PFSK-1 (cell line): ENCODE measurements at regions not wholly inside any gene's neighbourhood (a gene's known extent, or its start where the extent isn't known, plus 50 kb on each side); places are given as distances from the start of the nearest gene placed in this dataset.

Experiments
- POLR2AphosphoS5 ChIP-seq: IDR thresholded peaks from 2 replicates; pipeline ENCODE4 v1.6.1; 2012; ENCODE audit warnings: low read depth, mild to moderate bottlenecking, control low read depth, low read length, moderate library complexity
- SIN3A ChIP-seq: IDR thresholded peaks from 2 replicates; pipeline ENCODE4 v1.6.1; 2012; ENCODE audit warnings: mild to moderate bottlenecking, low read length, moderate library complexity, borderline replicate concordance; ENCODE audit not compliant: insufficient read depth
- TAF1 ChIP-seq: IDR thresholded peaks from 2 replicates; pipeline ENCODE4 v1.6.1; 2012; ENCODE audit warnings: low read length, control low read depth, borderline replicate concordance; ENCODE audit not compliant: insufficient read depth
- TF ChIP-seq, protein P1 (sequence below), 2 experiments: IDR thresholded peaks; 2 replicates each; pipeline versions ENCODE4 v1.6.1 to v1.8.0; 2011 to 2012; ENCODE audit warnings: low read depth in 2 of 2, low read length in 2 of 2, control low read depth in 1 of 2, inconsistent platforms in 1 of 2, mild to moderate bottlenecking in 1 of 2, moderate library complexity in 1 of 2; ENCODE audit not compliant: insufficient read depth in 1 of 2

DNA sequence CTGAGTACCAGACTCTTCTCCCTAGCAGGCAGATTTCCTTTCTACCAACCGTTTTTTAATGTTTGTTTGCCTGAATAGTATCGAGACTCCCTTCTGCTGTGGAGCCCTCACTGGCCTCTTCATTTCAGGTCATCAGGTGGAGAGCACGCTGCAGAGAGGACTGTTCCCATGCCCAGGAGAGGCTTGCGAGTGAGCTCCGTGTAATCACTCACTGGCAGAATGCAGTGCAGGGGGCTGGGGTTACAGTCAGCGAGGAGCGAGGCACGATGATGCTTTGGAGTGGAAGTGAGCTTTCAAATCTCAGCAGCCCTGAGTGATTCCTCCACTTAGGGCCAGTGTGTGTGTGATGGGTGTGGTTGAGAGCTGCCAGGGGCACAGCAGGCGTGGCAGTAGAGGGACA is 385.2 kb downstream of the SHQ1 start:
- no peak for TF ChIP-seq SIN3A
- no peak for TF ChIP-seq TAF1
- no peak for TF ChIP-seq POLR2AphosphoS5
- TF ChIP-seq, protein P1, sequence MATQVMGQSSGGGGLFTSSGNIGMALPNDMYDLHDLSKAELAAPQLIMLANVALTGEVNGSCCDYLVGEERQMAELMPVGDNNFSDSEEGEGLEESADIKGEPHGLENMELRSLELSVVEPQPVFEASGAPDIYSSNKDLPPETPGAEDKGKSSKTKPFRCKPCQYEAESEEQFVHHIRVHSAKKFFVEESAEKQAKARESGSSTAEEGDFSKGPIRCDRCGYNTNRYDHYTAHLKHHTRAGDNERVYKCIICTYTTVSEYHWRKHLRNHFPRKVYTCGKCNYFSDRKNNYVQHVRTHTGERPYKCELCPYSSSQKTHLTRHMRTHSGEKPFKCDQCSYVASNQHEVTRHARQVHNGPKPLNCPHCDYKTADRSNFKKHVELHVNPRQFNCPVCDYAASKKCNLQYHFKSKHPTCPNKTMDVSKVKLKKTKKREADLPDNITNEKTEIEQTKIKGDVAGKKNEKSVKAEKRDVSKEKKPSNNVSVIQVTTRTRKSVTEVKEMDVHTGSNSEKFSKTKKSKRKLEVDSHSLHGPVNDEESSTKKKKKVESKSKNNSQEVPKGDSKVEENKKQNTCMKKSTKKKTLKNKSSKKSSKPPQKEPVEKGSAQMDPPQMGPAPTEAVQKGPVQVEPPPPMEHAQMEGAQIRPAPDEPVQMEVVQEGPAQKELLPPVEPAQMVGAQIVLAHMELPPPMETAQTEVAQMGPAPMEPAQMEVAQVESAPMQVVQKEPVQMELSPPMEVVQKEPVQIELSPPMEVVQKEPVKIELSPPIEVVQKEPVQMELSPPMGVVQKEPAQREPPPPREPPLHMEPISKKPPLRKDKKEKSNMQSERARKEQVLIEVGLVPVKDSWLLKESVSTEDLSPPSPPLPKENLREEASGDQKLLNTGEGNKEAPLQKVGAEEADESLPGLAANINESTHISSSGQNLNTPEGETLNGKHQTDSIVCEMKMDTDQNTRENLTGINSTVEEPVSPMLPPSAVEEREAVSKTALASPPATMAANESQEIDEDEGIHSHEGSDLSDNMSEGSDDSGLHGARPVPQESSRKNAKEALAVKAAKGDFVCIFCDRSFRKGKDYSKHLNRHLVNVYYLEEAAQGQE (IDR thresholded peaks at IDR 0.05; ENCODE audit: insufficient read depth in 1 of 2, low read depth in 2 of 2, low read length in 2 of 2), result no peak
